ENCODE measurements at regions not wholly inside any gene's neighbourhood (a gene's known extent, or its start where the extent isn't known, plus 50 kb on each side); places are given as distances from the start of the nearest gene placed in this dataset.

DNA sequence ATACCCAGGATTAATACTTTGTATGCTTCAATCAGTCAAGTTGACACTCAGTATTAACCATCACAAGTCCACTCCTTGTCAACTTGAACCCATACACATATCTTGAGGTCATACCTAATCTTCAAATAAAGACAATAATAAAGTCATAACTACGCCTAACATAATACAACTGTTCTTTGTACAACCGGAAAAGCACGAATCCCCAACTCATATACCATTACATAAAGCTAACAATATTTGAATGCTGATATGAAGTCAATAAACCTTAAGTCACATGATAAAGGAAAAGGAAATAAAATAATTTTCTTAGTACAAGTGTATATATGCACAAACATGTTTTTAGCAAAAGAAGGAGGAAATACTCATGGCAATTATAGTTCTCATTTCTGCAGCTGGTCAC is 770.6 kb upstream of the GYPC start:
- TF ChIP-seq, protein P1, sequence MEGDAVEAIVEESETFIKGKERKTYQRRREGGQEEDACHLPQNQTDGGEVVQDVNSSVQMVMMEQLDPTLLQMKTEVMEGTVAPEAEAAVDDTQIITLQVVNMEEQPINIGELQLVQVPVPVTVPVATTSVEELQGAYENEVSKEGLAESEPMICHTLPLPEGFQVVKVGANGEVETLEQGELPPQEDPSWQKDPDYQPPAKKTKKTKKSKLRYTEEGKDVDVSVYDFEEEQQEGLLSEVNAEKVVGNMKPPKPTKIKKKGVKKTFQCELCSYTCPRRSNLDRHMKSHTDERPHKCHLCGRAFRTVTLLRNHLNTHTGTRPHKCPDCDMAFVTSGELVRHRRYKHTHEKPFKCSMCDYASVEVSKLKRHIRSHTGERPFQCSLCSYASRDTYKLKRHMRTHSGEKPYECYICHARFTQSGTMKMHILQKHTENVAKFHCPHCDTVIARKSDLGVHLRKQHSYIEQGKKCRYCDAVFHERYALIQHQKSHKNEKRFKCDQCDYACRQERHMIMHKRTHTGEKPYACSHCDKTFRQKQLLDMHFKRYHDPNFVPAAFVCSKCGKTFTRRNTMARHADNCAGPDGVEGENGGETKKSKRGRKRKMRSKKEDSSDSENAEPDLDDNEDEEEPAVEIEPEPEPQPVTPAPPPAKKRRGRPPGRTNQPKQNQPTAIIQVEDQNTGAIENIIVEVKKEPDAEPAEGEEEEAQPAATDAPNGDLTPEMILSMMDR (IDR thresholded peaks at IDR 0.05): no peak
- TF ChIP-seq POLR2A (IDR thresholded peaks at IDR 0.05): no peak

Data from right lobe of liver (tissue), 4 donors.